ENCODE measurements at regions not wholly inside any gene's neighbourhood (a gene's known extent, or its start where the extent isn't known, plus 50 kb on each side); places are given as distances from the start of the nearest gene placed in this dataset.
"Not testable (repeated sequence)": the region's sequence is repeated elsewhere in the genome, so short reads cannot be mapped to it uniquely, and the experiment has no call there.

GRCh38 chr16:73951481-73951880 is 345.1 kb upstream of the PSMD7 start:
- Histone ChIP-seq H3K27me3 (ENCODE audit: control insufficient read depth, insufficient read depth, low read length) (no peaks in the 10 kb centered on the region), H3K27ac (ENCODE audit: low read depth, low read length) (peak overlapping the region; percentile 15), H3K36me3 (ENCODE audit: control insufficient read depth, insufficient read depth, low read length) (no peaks in the 10 kb centered on the region), H3K4me3 (ENCODE audit: low read length) (no peak overlapping the region), H3K4me1 (ENCODE audit: control insufficient read depth, insufficient read depth, low read length) (no peaks in the 10 kb centered on the region), H3K9ac (ENCODE audit: low read length) (no peak overlapping the region)

DNA sequence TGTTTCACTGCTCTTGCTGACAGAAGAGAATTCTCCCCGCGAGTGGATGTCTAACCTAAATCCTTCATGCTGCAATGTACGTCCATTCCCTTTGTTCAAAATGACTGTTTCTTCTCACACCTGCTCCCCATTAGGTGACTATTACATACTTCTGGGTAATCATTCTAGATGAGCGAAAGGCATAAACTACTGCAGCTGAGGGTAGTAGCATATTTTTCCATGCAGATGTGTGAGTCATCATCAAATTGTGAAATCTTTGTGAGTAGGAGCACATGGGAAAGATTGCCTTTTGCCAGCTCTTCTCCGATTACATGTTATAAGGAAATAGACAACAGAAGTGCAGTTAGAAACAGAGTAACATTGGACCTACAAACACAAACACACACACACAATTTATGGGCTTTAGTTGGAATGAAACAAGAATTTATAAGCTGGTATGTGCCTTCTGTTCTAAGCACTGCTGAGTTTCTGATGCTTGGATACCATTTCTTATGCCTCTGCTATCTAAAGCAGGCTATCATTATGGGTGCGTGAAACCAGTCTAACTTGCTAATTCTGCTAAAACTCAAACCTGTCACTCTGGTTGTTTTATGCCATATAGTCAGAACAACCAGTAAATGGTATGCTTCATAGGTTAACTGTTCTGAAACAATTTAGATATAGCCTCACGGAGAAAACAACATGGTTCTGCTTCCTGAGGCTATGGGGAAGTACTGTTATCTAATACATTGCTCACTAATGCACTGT is 346.9 kb upstream of the PSMD7 start:
- no peaks in the 10 kb centered on the region for H3K36me3 ChIP-seq (ENCODE audit: control insufficient read depth, insufficient read depth, low read length)
- no peaks in the 10 kb centered on the region for H3K27me3 ChIP-seq (ENCODE audit: control insufficient read depth, insufficient read depth, low read length)
- H3K9ac ChIP-seq (ENCODE audit: low read length): no peak overlapping the region
- no peak overlapping the region for H3K4me3 ChIP-seq (ENCODE audit: low read length)
- H3K27ac ChIP-seq (ENCODE audit: low read depth, low read length): peak overlapping the region; percentile 38
- no peaks in the 10 kb centered on the region for H3K4me1 ChIP-seq (ENCODE audit: control insufficient read depth, insufficient read depth, low read length)

DNA sequence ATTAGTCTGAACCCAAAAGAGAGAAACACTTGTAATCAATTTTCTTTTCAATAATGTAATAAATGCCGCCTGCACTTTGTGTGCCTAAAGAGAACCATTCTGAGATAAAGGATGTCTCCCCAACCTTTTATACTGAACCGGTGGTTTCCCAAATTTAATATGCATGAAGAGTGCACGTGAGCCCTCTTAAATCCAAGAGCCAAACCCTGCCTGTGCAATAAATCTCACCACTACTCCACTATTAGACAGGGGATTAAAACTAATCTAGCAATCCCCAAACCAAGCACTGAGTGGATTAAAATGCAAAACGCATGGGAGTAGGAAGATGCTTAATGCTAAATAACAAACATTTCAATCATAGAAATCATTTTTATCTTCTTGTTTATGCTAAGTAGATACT is 351.0 kb upstream of the PSMD7 start:
- H3K36me3 ChIP-seq (ENCODE audit: control insufficient read depth, insufficient read depth, low read length): no peaks in the 10 kb centered on the region
- no peak overlapping the region for H3K27ac ChIP-seq (ENCODE audit: low read depth, low read length)
- H3K9ac ChIP-seq (ENCODE audit: low read length): no peak overlapping the region
- H3K4me3 ChIP-seq (ENCODE audit: low read length): no peak overlapping the region
- H3K4me1 ChIP-seq (ENCODE audit: control insufficient read depth, insufficient read depth, low read length): no peaks in the 10 kb centered on the region
- no peaks in the 10 kb centered on the region for H3K27me3 ChIP-seq (ENCODE audit: control insufficient read depth, insufficient read depth, low read length)

DNA sequence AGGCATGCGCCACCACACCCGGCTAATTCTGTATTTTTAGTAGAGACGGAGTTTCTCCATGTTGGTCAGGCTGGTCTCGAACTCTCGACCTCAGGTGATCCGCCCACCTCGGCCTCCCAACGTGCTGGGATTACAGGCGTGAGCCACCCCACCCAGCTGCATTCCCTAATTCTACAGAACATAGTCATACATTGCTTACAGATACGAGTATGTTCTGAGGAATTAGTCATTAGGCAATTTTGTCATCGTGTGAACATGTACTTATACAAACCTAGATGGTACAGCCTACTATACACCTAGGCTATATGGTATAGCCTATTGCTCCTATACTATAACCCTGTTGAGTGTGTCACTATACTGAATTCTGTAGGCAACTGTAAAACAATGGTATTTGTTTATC is 353.4 kb upstream of the PSMD7 start:
- H3K36me3 ChIP-seq (ENCODE audit: control insufficient read depth, insufficient read depth, low read length); H3K27me3 ChIP-seq (ENCODE audit: control insufficient read depth, insufficient read depth, low read length); H3K9ac ChIP-seq (ENCODE audit: low read length); H3K27ac ChIP-seq (ENCODE audit: low read depth, low read length); H3K4me1 ChIP-seq (ENCODE audit: control insufficient read depth, insufficient read depth, low read length); H3K4me3 ChIP-seq (ENCODE audit: low read length): not testable (repeated sequence)

DNA sequence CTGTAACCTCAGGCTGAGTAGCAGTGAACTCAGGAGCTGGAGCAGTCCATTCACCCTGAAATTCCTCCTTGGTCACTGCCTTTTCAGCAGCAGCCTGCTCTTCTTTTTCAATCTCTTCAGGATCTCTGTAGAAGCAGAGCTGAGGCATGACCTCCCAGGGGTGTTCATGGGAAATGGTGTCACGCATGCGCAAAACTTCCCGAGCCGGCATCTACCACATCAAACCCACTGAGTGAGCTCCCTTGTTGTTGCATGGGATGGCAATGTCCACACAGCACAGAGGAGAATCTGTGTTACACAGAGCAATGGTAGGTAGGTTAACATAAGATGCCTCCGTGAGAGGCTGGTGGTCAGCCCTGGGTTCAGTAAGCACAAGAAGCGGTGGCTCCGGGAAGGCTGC is 355.8 kb upstream of the PSMD7 start:
- not testable (repeated sequence) for H3K4me1 ChIP-seq (ENCODE audit: control insufficient read depth, insufficient read depth, low read length); H3K36me3 ChIP-seq (ENCODE audit: control insufficient read depth, insufficient read depth, low read length); H3K27ac ChIP-seq (ENCODE audit: low read depth, low read length); H3K4me3 ChIP-seq (ENCODE audit: low read length); H3K27me3 ChIP-seq (ENCODE audit: control insufficient read depth, insufficient read depth, low read length); H3K9ac ChIP-seq (ENCODE audit: low read length)

DNA sequence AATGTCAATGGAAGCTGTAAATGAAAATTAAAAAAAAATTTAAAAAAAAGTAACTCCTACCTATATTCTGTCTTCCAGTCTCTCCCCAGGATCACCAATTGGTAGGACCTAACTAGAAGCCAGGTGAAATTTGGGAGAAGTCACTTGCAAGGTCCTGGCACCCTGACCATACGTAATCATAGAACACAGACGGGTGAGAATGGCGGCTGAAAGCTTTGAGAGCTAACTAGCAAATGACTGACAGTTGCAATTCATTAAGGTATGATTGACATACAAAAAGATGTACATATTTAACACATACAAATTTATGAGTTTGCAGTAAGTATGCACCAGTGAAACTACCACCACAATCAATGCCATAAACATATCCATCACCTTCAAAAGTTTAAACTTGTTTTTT is 372.7 kb upstream of the PSMD7 start:
- H3K9ac ChIP-seq (ENCODE audit: low read length): no peak overlapping the region

GRCh38 chr16:73921295-73921694 is 375.3 kb upstream of the PSMD7 start:
- Histone ChIP-seq H3K4me1 (ENCODE audit: control insufficient read depth, insufficient read depth, low read length) (no peaks in the 10 kb centered on the region), H3K4me3 (ENCODE audit: low read length) (no peak overlapping the region), H3K36me3 (ENCODE audit: control insufficient read depth, insufficient read depth, low read length) (no peaks in the 10 kb centered on the region)

More for the DNA sequence above, 372.7 kb upstream of the PSMD7 start:
- Histone ChIP-seq H3K27ac (ENCODE audit: low read depth, low read length) (no peak overlapping the region), H3K36me3 (ENCODE audit: control insufficient read depth, insufficient read depth, low read length) (no peaks in the 10 kb centered on the region), H3K27me3 (ENCODE audit: control insufficient read depth, insufficient read depth, low read length) (no peaks in the 10 kb centered on the region), H3K4me3 (ENCODE audit: low read length) (no peak overlapping the region), H3K4me1 (ENCODE audit: control insufficient read depth, insufficient read depth, low read length) (no peaks in the 10 kb centered on the region)

GRCh38 chr16:73916829-73917594 is 379.6 kb upstream of the PSMD7 start:
- H3K27ac ChIP-seq (ENCODE audit: low read depth, low read length): no peak overlapping the region
- no peaks in the 10 kb centered on the region for H3K4me1 ChIP-seq (ENCODE audit: control insufficient read depth, insufficient read depth, low read length)
- no peaks in the 10 kb centered on the region for H3K27me3 ChIP-seq (ENCODE audit: control insufficient read depth, insufficient read depth, low read length)
- H3K36me3 ChIP-seq (ENCODE audit: control insufficient read depth, insufficient read depth, low read length): no peaks in the 10 kb centered on the region
- no peak overlapping the region for H3K9ac ChIP-seq (ENCODE audit: low read length)
- H3K4me3 ChIP-seq (ENCODE audit: low read length): no peak overlapping the region

More at GRCh38 chr16:73921295-73921694, 375.3 kb upstream of the PSMD7 start:
- no peak overlapping the region for H3K27ac ChIP-seq (ENCODE audit: low read depth, low read length)
- H3K9ac ChIP-seq (ENCODE audit: low read length): no peak overlapping the region
- H3K27me3 ChIP-seq (ENCODE audit: control insufficient read depth, insufficient read depth, low read length): no peaks in the 10 kb centered on the region

- Histone ChIP-seq H3K9ac (ENCODE audit: low read length) (no peak overlapping the region), H3K4me3 (ENCODE audit: low read length) (no peak overlapping the region), H3K4me1 (ENCODE audit: control insufficient read depth, insufficient read depth, low read length) (no peaks in the 10 kb centered on the region), H3K36me3 (ENCODE audit: control insufficient read depth, insufficient read depth, low read length) (no peaks in the 10 kb centered on the region), H3K27me3 (ENCODE audit: control insufficient read depth, insufficient read depth, low read length) (no peaks in the 10 kb centered on the region), H3K27ac (ENCODE audit: low read depth, low read length) (no peak overlapping the region)
These were observed 380.7 kb upstream of the PSMD7 start for GRCh38 chr16:73915935-73916334.

- no peak overlapping the region for H3K9ac ChIP-seq (ENCODE audit: low read length)
- H3K27me3 ChIP-seq (ENCODE audit: control insufficient read depth, insufficient read depth, low read length): no peaks in the 10 kb centered on the region
- H3K27ac ChIP-seq (ENCODE audit: low read depth, low read length): no peak overlapping the region
- H3K4me1 ChIP-seq (ENCODE audit: control insufficient read depth, insufficient read depth, low read length): no peaks in the 10 kb centered on the region
- no peaks in the 10 kb centered on the region for H3K36me3 ChIP-seq (ENCODE audit: control insufficient read depth, insufficient read depth, low read length)
- no peak overlapping the region for H3K4me3 ChIP-seq (ENCODE audit: low read length)
These were observed 381.5 kb upstream of the PSMD7 start for GRCh38 chr16:73915140-73915539.

DNA sequence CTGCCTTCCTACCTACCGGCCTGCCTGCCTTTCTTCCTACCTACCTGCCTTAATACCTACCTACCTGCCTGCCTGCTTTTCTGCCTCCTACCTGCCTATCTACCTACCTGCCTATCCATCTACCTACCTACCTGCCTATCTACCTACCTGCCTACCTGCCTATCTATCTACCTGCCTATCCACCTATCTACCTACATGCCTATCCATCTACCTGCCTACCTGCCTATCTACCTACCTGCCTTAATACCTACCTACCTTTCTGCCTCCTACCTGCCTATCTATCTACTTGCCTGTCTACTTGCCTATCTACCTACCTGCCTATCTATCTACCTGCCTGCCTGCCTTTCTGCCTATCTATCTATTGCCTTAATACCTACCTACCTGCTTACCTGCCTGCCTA is 383.8 kb upstream of the PSMD7 start:
- no peak overlapping the region for H3K27ac ChIP-seq (ENCODE audit: low read depth, low read length)
- no peak overlapping the region for H3K4me3 ChIP-seq (ENCODE audit: low read length)
- H3K9ac ChIP-seq (ENCODE audit: low read length): no peak overlapping the region
- H3K4me1 ChIP-seq (ENCODE audit: control insufficient read depth, insufficient read depth, low read length): no peaks in the 10 kb centered on the region
- no peaks in the 10 kb centered on the region for H3K36me3 ChIP-seq (ENCODE audit: control insufficient read depth, insufficient read depth, low read length)
- H3K27me3 ChIP-seq (ENCODE audit: control insufficient read depth, insufficient read depth, low read length): no peaks in the 10 kb centered on the region

DNA sequence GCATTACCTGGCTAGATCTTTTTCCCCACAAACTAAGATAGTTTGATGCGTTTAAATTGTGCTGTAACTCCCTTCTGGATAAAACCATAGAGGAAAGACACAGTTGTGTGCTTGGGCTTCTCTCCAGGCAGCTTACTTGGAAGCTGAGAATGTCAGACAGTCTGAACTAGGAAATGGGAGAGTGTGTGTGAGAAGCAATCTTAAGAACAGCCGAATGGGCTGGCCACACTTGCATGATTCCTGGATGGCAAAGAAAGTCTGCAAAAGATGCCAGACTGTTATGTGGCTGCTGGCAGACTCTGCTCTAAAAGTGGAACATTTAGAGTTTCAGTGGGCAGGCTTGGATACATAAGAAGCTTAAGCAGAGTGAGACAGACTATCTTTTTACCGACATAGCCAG is 384.3 kb upstream of the PSMD7 start:
- no peaks in the 10 kb centered on the region for H3K27me3 ChIP-seq (ENCODE audit: control insufficient read depth, insufficient read depth, low read length)
- H3K9ac ChIP-seq (ENCODE audit: low read length): no peak overlapping the region
- no peaks in the 10 kb centered on the region for H3K36me3 ChIP-seq (ENCODE audit: control insufficient read depth, insufficient read depth, low read length)
- H3K4me1 ChIP-seq (ENCODE audit: control insufficient read depth, insufficient read depth, low read length): no peaks in the 10 kb centered on the region
- no peak overlapping the region for H3K4me3 ChIP-seq (ENCODE audit: low read length)
- no peak overlapping the region for H3K27ac ChIP-seq (ENCODE audit: low read depth, low read length)

DNA sequence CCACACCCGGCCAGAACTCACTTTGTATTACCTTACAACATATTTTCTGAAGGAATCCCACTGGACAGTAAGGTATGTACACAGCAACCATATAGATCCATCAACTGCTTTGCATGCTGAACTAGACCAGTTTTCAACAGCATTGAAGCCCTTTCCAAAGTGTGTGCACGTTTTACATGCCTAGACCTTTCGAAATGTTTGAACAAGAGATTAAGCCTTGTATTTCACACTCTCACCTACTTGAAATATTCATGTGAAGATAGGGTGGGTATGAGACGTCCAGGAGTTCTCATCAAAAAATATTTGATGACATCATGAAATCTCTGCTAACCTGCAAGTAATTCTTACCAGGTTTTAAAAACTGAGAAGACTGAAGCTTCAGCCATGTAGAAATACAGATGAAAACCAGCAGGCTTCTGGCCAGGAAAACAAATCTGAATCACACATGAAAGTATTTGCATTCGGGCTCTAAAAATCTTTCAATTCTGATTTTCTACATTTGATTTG is 387.0 kb upstream of the PSMD7 start:
- Histone ChIP-seq H3K4me1 (ENCODE audit: control insufficient read depth, insufficient read depth, low read length) (no peaks in the 10 kb centered on the region), H3K9ac (ENCODE audit: low read length) (no peak overlapping the region), H3K27me3 (ENCODE audit: control insufficient read depth, insufficient read depth, low read length) (no peaks in the 10 kb centered on the region), H3K27ac (ENCODE audit: low read depth, low read length) (no peak overlapping the region), H3K36me3 (ENCODE audit: control insufficient read depth, insufficient read depth, low read length) (no peaks in the 10 kb centered on the region), H3K4me3 (ENCODE audit: low read length) (no peak overlapping the region)
